Mesothelial cell of epicardium (in vitro differentiated cells): ENCODE measurements at regions not wholly inside any gene's neighbourhood (a gene's known extent, or its start where the extent isn't known, plus 50 kb on each side); places are given as distances from the start of the nearest gene placed in this dataset.

Source experiments
- DNase-seq, 2 experiments: peaks; one replicate each; pipeline ENCODE4 v3.0.0; 2021; ENCODE audit warnings: low spot score in 2 of 2; ENCODE audit not compliant: unreplicated experiment in 2 of 2
- H3K27ac Mint-ChIP-seq: 2 replicates; pipeline ENCODE4 v1.8.0; 2021; ENCODE audit warnings: mixed read lengths
- H3K27me3 Mint-ChIP-seq: 2 replicates; pipeline ENCODE4 v1.8.0; 2021; ENCODE audit warnings: low read depth, mixed read lengths
- H3K36me3 Mint-ChIP-seq: 2 replicates; pipeline ENCODE4 v1.8.0; 2021; ENCODE audit warnings: mixed read lengths
- H3K4me1 Mint-ChIP-seq: 2 replicates; pipeline ENCODE4 v1.8.0; 2021; ENCODE audit warnings: mixed read lengths
- H3K4me3 Mint-ChIP-seq: 2 replicates; pipeline ENCODE4 v1.8.0; 2021; ENCODE audit warnings: mild to moderate bottlenecking, moderate library complexity, mixed read lengths
- H3K9me3 Mint-ChIP-seq: 2 replicates; pipeline ENCODE4 v1.8.0; 2021; ENCODE audit warnings: mixed read lengths
- TF ChIP-seq, protein P1 (sequence below): fragments of 200-600 bp; sonication (generic); IDR thresholded peaks from one replicate; pipeline ENCODE4 v1.5.0; 2021; ENCODE audit warnings: antibody characterized with exemption; ENCODE audit not compliant: unreplicated experiment

- no peaks in the 10 kb centered on the region for H3K36me3 Mint-ChIP-seq
Observed at GRCh38 chr6:44561060-44561623, 173.6 kb downstream of the CDC5L start.

GRCh38 chr6:44561832-44562665 lies 174.5 kb downstream of the CDC5L start:
- Mint-ChIP-seq H3K9me3 (no peaks in the 10 kb centered on the region), H3K4me1 (peaks cover 35% of the 10 kb centered on the region), H3K36me3 (no peaks in the 10 kb centered on the region), H3K4me3 (no peak overlapping the region), H3K27me3 (peaks cover 19% of the 10 kb centered on the region), H3K27ac (no peak overlapping the region)
- TF ChIP-seq, protein P1, sequence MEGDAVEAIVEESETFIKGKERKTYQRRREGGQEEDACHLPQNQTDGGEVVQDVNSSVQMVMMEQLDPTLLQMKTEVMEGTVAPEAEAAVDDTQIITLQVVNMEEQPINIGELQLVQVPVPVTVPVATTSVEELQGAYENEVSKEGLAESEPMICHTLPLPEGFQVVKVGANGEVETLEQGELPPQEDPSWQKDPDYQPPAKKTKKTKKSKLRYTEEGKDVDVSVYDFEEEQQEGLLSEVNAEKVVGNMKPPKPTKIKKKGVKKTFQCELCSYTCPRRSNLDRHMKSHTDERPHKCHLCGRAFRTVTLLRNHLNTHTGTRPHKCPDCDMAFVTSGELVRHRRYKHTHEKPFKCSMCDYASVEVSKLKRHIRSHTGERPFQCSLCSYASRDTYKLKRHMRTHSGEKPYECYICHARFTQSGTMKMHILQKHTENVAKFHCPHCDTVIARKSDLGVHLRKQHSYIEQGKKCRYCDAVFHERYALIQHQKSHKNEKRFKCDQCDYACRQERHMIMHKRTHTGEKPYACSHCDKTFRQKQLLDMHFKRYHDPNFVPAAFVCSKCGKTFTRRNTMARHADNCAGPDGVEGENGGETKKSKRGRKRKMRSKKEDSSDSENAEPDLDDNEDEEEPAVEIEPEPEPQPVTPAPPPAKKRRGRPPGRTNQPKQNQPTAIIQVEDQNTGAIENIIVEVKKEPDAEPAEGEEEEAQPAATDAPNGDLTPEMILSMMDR: no peak
- no peak for DNase-seq

More at GRCh38 chr6:44561060-44561623, 173.6 kb downstream of the CDC5L start:
- H3K9me3 Mint-ChIP-seq: no peaks in the 10 kb centered on the region
- TF ChIP-seq, protein P1: no peak
- no peak overlapping the region for H3K4me3 Mint-ChIP-seq
- H3K27me3 Mint-ChIP-seq: peaks cover 14% of the 10 kb centered on the region
- H3K4me1 Mint-ChIP-seq: peaks cover 35% of the 10 kb centered on the region
- DNase-seq: no peak
- H3K27ac Mint-ChIP-seq: no peak overlapping the region

- DNase-seq: no peak
- H3K27me3 Mint-ChIP-seq: peaks cover 22% of the 10 kb centered on the region
- TF ChIP-seq, protein P1: no peak
- H3K36me3 Mint-ChIP-seq: no peaks in the 10 kb centered on the region
- peaks cover 26% of the 10 kb centered on the region for H3K4me1 Mint-ChIP-seq
- H3K27ac Mint-ChIP-seq: no peak overlapping the region
- no peaks in the 10 kb centered on the region for H3K9me3 Mint-ChIP-seq
- H3K4me3 Mint-ChIP-seq: no peak overlapping the region
Observed at GRCh38 chr6:44563397-44563796, 175.9 kb downstream of the CDC5L start.

DNA sequence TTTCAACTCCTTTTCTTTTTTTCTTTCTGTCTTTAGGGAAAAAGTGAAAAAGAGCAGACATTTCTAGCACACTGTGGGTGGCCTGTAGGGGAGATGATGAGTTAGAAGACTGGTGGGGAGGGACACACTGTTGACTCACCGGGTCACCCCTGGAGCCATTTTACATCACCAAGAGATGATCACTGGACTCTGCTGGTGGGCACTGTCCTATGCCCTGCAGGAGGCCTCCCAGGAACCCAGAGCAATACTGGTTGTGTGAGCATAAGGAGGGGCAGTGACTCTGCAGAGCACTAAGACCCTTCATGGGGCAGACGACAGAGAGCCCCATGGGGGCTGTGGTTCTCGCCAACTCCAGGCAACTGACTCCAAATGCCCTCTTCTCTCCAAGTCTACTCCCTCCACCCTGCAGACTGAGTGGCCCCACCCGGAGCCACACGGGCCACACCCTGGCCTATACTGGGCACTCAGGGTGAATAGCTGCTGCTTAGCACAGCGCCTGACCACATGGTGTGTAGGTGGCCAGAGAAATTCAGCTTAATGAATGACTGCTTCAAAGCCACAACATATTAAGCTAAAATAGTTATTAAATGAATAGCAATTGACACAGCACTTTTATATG lies 177.5 kb downstream of the CDC5L start:
- no peak for DNase-seq
- TF ChIP-seq, protein P1: no peak
- Mint-ChIP-seq H3K4me3 (no peak overlapping the region), H3K36me3 (no peaks in the 10 kb centered on the region), H3K9me3 (no peaks in the 10 kb centered on the region), H3K4me1 (peaks cover 10% of the 10 kb centered on the region), H3K27ac (no peak overlapping the region), H3K27me3 (peaks cover 22% of the 10 kb centered on the region)

- H3K36me3 Mint-ChIP-seq: no peaks in the 10 kb centered on the region
- TF ChIP-seq, protein P1: no peak
- H3K9me3 Mint-ChIP-seq: no peaks in the 10 kb centered on the region
- H3K4me1 Mint-ChIP-seq: no peaks in the 10 kb centered on the region
- H3K27ac Mint-ChIP-seq: no peak overlapping the region
- no peak overlapping the region for H3K4me3 Mint-ChIP-seq
- no peak for DNase-seq
- peaks cover 15% of the 10 kb centered on the region for H3K27me3 Mint-ChIP-seq
Observed at GRCh38 chr6:44567406-44567805, 179.9 kb downstream of the CDC5L start.
